MCF 10A (cell line): ENCODE measurements at regions not wholly inside any gene's neighbourhood (a gene's known extent, or its start where the extent isn't known, plus 50 kb on each side); places are given as distances from the start of the nearest gene placed in this dataset.

Source experiments
- BruUV-seq: library from RNA; stranded (reverse); fragments of 400-500 nt; replicated peaks from 2 replicates; lab custom pipeline; 2021; lab: Mats Ljungman, UMichigan
- CTCF ChIA-PET: fragments of 300-600 bp; sonication (Branson Sonifier 250); formaldehyde crosslinking; extraction: SDS; loops from one replicate; lab custom pipeline; 2021; ENCODE audit warnings: antibody characterized with exemption, inconsistent platforms; lab: Yijun Ruan, JAX
- POLR2A ChIA-PET: fragments of 300-600, 350-650 bp; sonication (Branson Sonifier 250); formaldehyde crosslinking; extraction: SDS; loops from one replicate; lab custom pipeline; 2020; ENCODE audit warnings: antibody characterized with exemption, inconsistent platforms; lab: Yijun Ruan, JAX
- DNase-seq: peaks from one replicate; pipeline ENCODE4 v3.0.0-alpha.2; 2018; ENCODE audit not compliant: unreplicated experiment
- H3K27ac Mint-ChIP-seq: one replicate; pipeline ENCODE4 v1.8.0; 2022; ENCODE audit warnings: mild to moderate bottlenecking, low read depth, mixed read lengths; ENCODE audit not compliant: unreplicated experiment
- H3K27me3 Mint-ChIP-seq: one replicate; pipeline ENCODE4 v1.8.0; 2022; ENCODE audit warnings: mixed read lengths; ENCODE audit not compliant: insufficient read depth, unreplicated experiment
- H3K36me3 Mint-ChIP-seq: one replicate; pipeline ENCODE4 v1.8.0; 2022; ENCODE audit warnings: mild to moderate bottlenecking, moderate library complexity, mixed read lengths; ENCODE audit not compliant: insufficient read depth, unreplicated experiment
- H3K4me1 Mint-ChIP-seq: one replicate; pipeline ENCODE4 v1.8.0; 2022; ENCODE audit warnings: mixed read lengths; ENCODE audit not compliant: insufficient read depth, unreplicated experiment
- H3K4me3 Mint-ChIP-seq: one replicate; pipeline ENCODE4 v1.8.0; 2022; ENCODE audit warnings: mild to moderate bottlenecking, moderate library complexity, mixed read lengths; ENCODE audit not compliant: unreplicated experiment
- H3K9me3 Mint-ChIP-seq: one replicate; pipeline ENCODE4 v1.8.0; 2022; ENCODE audit warnings: mixed read lengths; ENCODE audit not compliant: unreplicated experiment
- intact Hi-C: fragments of 100-400 bp; cut with micrococcal nuclease; formaldehyde crosslinking; loops from 2 replicates; pipeline ENCODE4 v1.14.1; 2022
- TF ChIP-seq, protein P1 (sequence below): fragments of 200-600 bp; IDR thresholded peaks from one replicate; pipeline ENCODE4 v1.8.0; 2022; ENCODE audit warnings: antibody characterized with exemption, mild to moderate bottlenecking; ENCODE audit not compliant: unreplicated experiment

DNA sequence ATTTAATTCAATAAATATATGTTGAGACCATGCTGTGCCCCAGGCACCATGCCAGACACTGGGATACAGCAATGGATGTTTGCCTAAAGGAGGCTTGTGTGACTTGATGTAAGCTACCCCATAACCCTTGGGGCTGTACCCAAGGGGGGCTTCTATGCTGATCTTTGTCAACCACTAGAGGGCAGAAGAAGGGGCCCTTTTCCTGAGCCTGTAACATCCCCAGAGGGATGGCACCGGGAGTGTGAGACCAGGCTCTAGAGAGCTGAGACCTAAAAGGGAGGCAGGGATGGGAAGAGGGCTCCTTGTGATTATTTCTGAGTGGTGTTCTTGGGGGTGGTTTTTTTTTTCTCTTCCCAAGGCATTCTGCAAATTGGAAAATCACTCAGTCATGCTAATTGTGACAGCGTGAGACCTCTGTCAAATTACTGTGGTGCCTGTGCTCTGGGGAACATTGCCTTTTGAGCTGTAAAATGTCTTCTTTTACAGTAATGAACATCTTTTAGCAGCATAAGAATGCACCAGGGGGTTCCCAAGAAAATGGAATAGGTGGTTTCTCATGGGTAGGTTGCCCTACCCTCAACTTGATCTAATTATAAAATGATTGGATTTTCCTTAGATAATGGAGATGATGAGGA lies 138.7 kb upstream of the SLC24A3 start:
- no TSS peak for BruUV-seq
- intact Hi-C loops, result no loop called here
- Mint-ChIP-seq H3K27ac (no peak overlapping the region), H3K27me3 (no peaks in the 10 kb centered on the region), H3K4me1 (no peaks in the 10 kb centered on the region), H3K4me3 (no peak overlapping the region), H3K9me3 (peaks cover 34% of the 10 kb centered on the region), H3K36me3 (no peaks in the 10 kb centered on the region)
- ChIA-PET POLR2A (no interaction called here), CTCF (interaction anchor here (0.5 to 0.6 kb wide), 3 partner anchors 32 to 478 kb away, joined by 3 read pairs; no protein-coding TSS in a partner anchor)
- peak; percentile 29 for DNase-seq
- TF ChIP-seq, protein P1, sequence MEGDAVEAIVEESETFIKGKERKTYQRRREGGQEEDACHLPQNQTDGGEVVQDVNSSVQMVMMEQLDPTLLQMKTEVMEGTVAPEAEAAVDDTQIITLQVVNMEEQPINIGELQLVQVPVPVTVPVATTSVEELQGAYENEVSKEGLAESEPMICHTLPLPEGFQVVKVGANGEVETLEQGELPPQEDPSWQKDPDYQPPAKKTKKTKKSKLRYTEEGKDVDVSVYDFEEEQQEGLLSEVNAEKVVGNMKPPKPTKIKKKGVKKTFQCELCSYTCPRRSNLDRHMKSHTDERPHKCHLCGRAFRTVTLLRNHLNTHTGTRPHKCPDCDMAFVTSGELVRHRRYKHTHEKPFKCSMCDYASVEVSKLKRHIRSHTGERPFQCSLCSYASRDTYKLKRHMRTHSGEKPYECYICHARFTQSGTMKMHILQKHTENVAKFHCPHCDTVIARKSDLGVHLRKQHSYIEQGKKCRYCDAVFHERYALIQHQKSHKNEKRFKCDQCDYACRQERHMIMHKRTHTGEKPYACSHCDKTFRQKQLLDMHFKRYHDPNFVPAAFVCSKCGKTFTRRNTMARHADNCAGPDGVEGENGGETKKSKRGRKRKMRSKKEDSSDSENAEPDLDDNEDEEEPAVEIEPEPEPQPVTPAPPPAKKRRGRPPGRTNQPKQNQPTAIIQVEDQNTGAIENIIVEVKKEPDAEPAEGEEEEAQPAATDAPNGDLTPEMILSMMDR, result no peak

DNA sequence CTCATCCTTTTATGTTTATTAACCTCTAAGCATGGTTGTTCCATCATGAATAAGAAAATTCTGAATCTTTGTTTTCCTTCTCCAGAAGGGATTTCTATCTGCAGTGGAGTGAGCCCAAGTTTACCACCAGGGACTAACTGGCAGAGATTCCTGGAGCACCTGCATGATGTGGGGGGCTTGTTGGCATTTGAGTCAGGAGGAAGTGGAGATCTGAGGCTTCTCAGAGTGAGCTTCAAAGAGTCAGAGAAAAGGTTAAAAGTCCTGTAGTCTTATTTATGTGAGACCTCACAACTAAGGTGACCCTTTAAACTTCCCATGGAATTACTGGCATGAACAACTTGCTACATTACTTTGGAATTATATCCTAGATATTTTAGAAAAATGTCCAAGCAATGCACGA lies 138.1 kb upstream of the SLC24A3 start:
- TF ChIP-seq, protein P1, result no peak
- no TSS peak for BruUV-seq
- ChIA-PET POLR2A (no interaction called here), CTCF (interaction anchor here (0.5 to 0.6 kb wide), 2 partner anchors 31 to 444 kb away, joined by 3 read pairs; no protein-coding TSS in a partner anchor)
- Mint-ChIP-seq H3K36me3 (no peaks in the 10 kb centered on the region), H3K4me1 (no peaks in the 10 kb centered on the region), H3K4me3 (no peak overlapping the region), H3K27me3 (no peaks in the 10 kb centered on the region), H3K27ac (no peak overlapping the region), H3K9me3 (peaks cover 32% of the 10 kb centered on the region)
- DNase-seq, result no peak
- intact Hi-C loops, result no loop called here

DNA sequence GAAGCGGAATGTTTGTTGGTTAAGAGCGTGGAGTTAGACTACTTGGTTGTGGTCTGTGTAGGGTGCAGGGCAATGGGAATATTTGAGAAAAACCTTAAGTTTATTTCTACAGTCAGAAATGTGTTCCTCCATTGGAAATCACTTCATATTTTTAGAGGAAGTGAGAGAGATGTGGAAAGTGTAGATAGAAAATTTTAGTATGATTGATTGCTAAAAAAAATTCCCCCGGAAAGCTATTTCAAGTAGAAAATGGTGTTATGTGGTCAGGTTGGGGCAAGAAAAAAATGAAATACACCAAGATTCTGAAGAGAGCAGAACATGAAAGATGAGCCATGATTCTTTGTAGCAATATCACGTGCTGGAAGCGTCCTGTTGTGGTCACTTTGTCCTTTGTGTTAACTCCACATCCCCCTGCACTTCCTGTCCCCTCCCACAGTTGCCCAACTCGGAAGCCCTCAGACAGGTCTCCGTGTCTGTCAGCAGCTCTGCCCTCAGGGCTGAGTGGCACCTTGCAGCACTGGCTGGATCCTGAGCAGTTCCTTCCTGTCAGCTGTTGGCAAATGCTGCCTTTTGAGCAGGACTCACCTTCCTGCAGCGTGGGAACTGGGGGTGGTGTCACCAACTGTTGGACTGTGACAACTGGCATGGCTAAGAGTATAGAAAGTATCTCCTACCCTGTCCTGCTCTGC lies 137.5 kb upstream of the SLC24A3 start:
- peak; percentile 52 for DNase-seq
- POLR2A ChIA-PET, result no interaction called here
- H3K4me1 Mint-ChIP-seq, result no peaks in the 10 kb centered on the region

More for the DNA sequence above, 137.5 kb upstream of the SLC24A3 start:
- CTCF ChIA-PET, result no interaction called here
- Mint-ChIP-seq H3K4me3 (no peak overlapping the region), H3K9me3 (peaks cover 32% of the 10 kb centered on the region), H3K36me3 (no peaks in the 10 kb centered on the region), H3K27ac (no peak overlapping the region), H3K27me3 (no peaks in the 10 kb centered on the region)
- no TSS peak for BruUV-seq
- TF ChIP-seq, protein P1, result no peak
- intact Hi-C loops, result no loop called here
